Esophagus muscularis mucosa (tissue), 4 donors: ENCODE measurements at regions not wholly inside any gene's neighbourhood (a gene's known extent, or its start where the extent isn't known, plus 50 kb on each side); places are given as distances from the start of the nearest gene placed in this dataset.

ENCODE experiments used
- DNase-seq: peaks from one replicate; pipeline ENCODE4 v3.0.0-alpha.2; 2017; ENCODE audit errors: extremely low spot score
- H3K27ac ChIP-seq, 4 donors: fragments of 200-600 bp; sonication (generic); replicated peaks in 1 of 4; 1 replicate in 3 of 4; 2 replicates in 1 of 4; pipeline ENCODE4 v1.5.1; 2016 to 2019; ENCODE audit warnings: mild to moderate bottlenecking in 1 of 4
- H3K27me3 ChIP-seq, 4 donors: fragments of 200-600 bp; sonication (generic); one replicate each; pipeline versions ENCODE4 v1.5.1 to v1.6.0; 2016 to 2019
- H3K36me3 ChIP-seq, 4 donors: fragments of 200-600 bp; sonication (generic); one replicate each; pipeline ENCODE4 v1.5.1; 2016 to 2019
- H3K4me1 ChIP-seq, 4 donors: fragments of 200-600 bp; sonication (generic); one replicate each; pipeline ENCODE4 v1.5.1; 2016 to 2019
- H3K4me3 ChIP-seq, 4 donors: fragments of 200-600 bp; sonication (generic); 1 replicate in 2 of 4; 2 replicates in 2 of 4; pipeline ENCODE4 v1.5.1; 2016 to 2019; ENCODE audit warnings: mild to moderate bottlenecking in 4 of 4, moderate library complexity in 1 of 4
- H3K9me3 ChIP-seq, 4 donors: fragments of 200-600 bp; sonication (generic); 1 replicate in 3 of 4; 2 replicates in 1 of 4; pipeline ENCODE4 v1.5.1; 2016 to 2019
- EP300 ChIP-seq: sonication (generic); formaldehyde crosslinking; IDR thresholded peaks from one replicate; pipeline ENCODE4 v1.6.1; 2017; ENCODE audit warnings: antibody characterized with exemption
- POLR2A ChIP-seq: fragments of 450-650 bp; IDR thresholded peaks from one replicate; pipeline ENCODE4 v1.6.1; 2017; ENCODE audit warnings: antibody characterized with exemption, moderate library complexity, mild to moderate bottlenecking, low read depth
- POLR2AphosphoS5 ChIP-seq, 2 donors: sonication (generic); formaldehyde crosslinking; IDR thresholded peaks; one replicate each; pipeline ENCODE4 v1.6.1; 2017; ENCODE audit warnings: antibody characterized with exemption in 2 of 2
- WGBS: methylation state at CpG from one replicate; pipeline ENCODE4 v1.1.5; 2018; 5-methylcytosine and 5-hydroxymethylcytosine counted together
- intact Hi-C: fragments of 100-400 bp; cut with DNase I; formaldehyde crosslinking; loops from one replicate; pipeline ENCODE4 v1.15.1; 2023
- TF ChIP-seq, protein P1 (sequence below), 3 experiments: fragments of 200-600 bp in 2 of 3; fragments of 450-650 bp in 1 of 3; sonication (generic) in 2 of 3; IDR thresholded peaks; one replicate each; pipeline ENCODE4 v1.5.1; 2017 to 2019; ENCODE audit warnings: antibody characterized with exemption in 3 of 3, mild to moderate bottlenecking in 2 of 3, moderate library complexity in 1 of 3

DNA sequence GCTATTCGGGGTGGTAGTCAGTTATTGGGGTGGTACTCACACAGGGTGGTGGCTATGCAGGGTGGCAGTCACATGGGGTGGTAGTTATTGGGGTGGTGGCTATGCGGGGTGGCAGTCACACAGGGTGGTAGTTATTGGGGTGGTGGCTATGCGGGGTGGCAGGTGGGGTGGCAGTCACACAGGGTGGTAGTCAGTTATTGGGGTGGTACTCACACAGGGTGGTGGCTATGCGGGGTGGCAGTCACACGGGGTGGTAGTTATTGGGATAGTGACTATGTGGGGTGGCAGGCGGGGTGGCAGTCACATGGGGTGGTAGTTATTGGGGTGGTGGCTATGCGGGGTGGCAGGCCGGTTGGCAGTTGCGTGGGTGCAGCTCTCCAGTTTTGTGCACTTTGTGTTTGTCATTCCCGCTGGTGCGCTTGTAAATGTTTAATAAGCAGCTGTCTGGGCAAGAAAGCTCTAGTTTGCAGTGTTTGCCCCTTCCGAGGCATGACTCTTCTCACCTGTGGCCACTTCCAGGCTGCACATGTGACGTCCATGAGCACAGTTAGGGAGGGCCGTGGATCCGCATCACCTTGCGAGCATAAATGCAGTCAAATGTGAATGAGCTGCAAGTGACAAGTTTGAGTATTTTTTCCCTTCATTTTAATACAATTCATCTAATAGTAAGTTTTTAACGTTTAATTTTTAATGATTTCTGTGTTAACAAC lies 219.0 kb upstream of the CST7 start:
- peaks cover 0 to under 1% (median 0%) of the 10 kb centered on the region in 4 donors for H3K27me3 ChIP-seq
- no peak overlapping the region for H3K4me3 ChIP-seq
- TF ChIP-seq EP300 (no peak), POLR2AphosphoS5 (IDR thresholded peaks at IDR 0.05) (no peak), POLR2A (no peak)
- TF ChIP-seq, protein P1, sequence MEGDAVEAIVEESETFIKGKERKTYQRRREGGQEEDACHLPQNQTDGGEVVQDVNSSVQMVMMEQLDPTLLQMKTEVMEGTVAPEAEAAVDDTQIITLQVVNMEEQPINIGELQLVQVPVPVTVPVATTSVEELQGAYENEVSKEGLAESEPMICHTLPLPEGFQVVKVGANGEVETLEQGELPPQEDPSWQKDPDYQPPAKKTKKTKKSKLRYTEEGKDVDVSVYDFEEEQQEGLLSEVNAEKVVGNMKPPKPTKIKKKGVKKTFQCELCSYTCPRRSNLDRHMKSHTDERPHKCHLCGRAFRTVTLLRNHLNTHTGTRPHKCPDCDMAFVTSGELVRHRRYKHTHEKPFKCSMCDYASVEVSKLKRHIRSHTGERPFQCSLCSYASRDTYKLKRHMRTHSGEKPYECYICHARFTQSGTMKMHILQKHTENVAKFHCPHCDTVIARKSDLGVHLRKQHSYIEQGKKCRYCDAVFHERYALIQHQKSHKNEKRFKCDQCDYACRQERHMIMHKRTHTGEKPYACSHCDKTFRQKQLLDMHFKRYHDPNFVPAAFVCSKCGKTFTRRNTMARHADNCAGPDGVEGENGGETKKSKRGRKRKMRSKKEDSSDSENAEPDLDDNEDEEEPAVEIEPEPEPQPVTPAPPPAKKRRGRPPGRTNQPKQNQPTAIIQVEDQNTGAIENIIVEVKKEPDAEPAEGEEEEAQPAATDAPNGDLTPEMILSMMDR (IDR thresholded peaks at IDR 0.05), result no peak
- 93% methylated on average over 17 of the region's 17 CpGs for WGBS
- no peaks in the 10 kb centered on the region for H3K36me3 ChIP-seq
- no peak overlapping the region for H3K27ac ChIP-seq
- DNase-seq, result peak; percentile 77
- intact Hi-C loops, result no loop called here
- no peaks in the 10 kb centered on the region for H3K9me3 ChIP-seq
- no peaks in the 10 kb centered on the region for H3K4me1 ChIP-seq

GRCh38 chr20:24730750-24731149 lies 218.3 kb upstream of the CST7 start:
- intact Hi-C loops, result no loop called here
- TF ChIP-seq, protein P1 (IDR thresholded peaks at IDR 0.05), result no peak
- no peak for TF ChIP-seq EP300
- TF ChIP-seq POLR2AphosphoS5 (IDR thresholded peaks at IDR 0.05), result no peak
- TF ChIP-seq POLR2A, result no peak
- Histone ChIP-seq H3K27ac (no peak overlapping the region), H3K4me3 (no peak overlapping the region), H3K4me1 (peaks cover 0 to 4% (median under 1%) of the 10 kb centered on the region in 4 donors), H3K9me3 (no peaks in the 10 kb centered on the region), H3K27me3 (no peaks in the 10 kb centered on the region), H3K36me3 (no peaks in the 10 kb centered on the region)
- 89% methylated on average over 10 of the region's 10 CpGs for WGBS
- peak; percentile 64 for DNase-seq

- peak; percentile 77 for DNase-seq
- no peak overlapping the region for H3K4me3 ChIP-seq
- H3K9me3 ChIP-seq, result no peaks in the 10 kb centered on the region
- no peaks in the 10 kb centered on the region for H3K36me3 ChIP-seq
- no peak overlapping the region for H3K27ac ChIP-seq
- H3K4me1 ChIP-seq, result peaks cover 0 to 9% (median 6%) of the 10 kb centered on the region in 4 donors
- TF ChIP-seq EP300 (no peak), POLR2AphosphoS5 (IDR thresholded peaks at IDR 0.05) (no peak), POLR2A (no peak)
- TF ChIP-seq, protein P1 (IDR thresholded peaks at IDR 0.05), result no peak
- intact Hi-C loops, result no loop called here
- no peaks in the 10 kb centered on the region for H3K27me3 ChIP-seq
- WGBS, result 85% methylated on average over 10 of the region's 10 CpGs
These were observed 217.8 kb upstream of the CST7 start for GRCh38 chr20:24731312-24731711.

DNA sequence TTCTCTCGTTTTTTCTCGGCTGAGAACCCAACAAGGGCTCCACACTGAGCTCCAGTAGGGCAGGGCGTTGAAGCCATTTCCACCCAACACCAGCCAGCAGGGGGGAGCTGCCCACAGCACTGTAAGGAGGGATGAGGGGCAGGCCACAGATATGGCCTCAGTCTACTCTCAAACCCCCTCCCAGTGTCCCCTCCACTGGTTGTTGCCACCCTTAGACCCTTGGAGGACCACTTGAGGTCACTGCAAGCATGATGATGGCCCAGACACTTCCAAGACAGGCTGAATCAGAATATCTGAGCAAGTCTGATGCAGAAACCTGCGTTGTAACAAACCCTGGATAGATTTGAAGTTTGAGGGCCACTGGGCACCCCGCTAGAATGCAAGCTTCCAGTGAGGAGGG lies 217.0 kb upstream of the CST7 start:
- peaks cover 0 to 15% (median 13%) of the 10 kb centered on the region in 4 donors for H3K4me1 ChIP-seq
- no peaks in the 10 kb centered on the region for H3K36me3 ChIP-seq
- H3K4me3 ChIP-seq, result no peak overlapping the region
- peak; percentile 72 for DNase-seq
- WGBS, result 83% methylated on average over 5 of the region's 5 CpGs
- TF ChIP-seq POLR2A (no peak), EP300 (no peak), POLR2AphosphoS5 (IDR thresholded peaks at IDR 0.05) (no peak)
- TF ChIP-seq, protein P1 (IDR thresholded peaks at IDR 0.05), result no peak
- intact Hi-C loops, result no loop called here
- H3K27me3 ChIP-seq, result no peaks in the 10 kb centered on the region
- no peak overlapping the region for H3K27ac ChIP-seq
- H3K9me3 ChIP-seq, result no peaks in the 10 kb centered on the region
